Right lobe of liver (tissue), 4 donors: ENCODE measurements at regions not wholly inside any gene's neighbourhood (a gene's known extent, or its start where the extent isn't known, plus 50 kb on each side); places are given as distances from the start of the nearest gene placed in this dataset.

ENCODE experiments used
- POLR2A ChIP-seq: fragments of 450-650 bp; IDR thresholded peaks from one replicate; pipeline ENCODE4 v1.6.1; 2017; ENCODE audit warnings: antibody characterized with exemption, mild to moderate bottlenecking
- TF ChIP-seq, protein P1 (sequence below), 4 donors: fragments of 200-600 bp in 3 of 4; fragments of 450-650 bp in 1 of 4; IDR thresholded peaks; one replicate each; pipeline versions ENCODE4 v1.5.1 to v1.8.0; 2016 to 2022; ENCODE audit warnings: antibody characterized with exemption in 4 of 4, mild to moderate bottlenecking in 2 of 4
- donor health status: DM: no; HTN: no; CAD: no.
- donor health status: DM: no; HTN: no; CAD: no.
- donor health status: DM: no; HTN: yes; CAD: no.

DNA sequence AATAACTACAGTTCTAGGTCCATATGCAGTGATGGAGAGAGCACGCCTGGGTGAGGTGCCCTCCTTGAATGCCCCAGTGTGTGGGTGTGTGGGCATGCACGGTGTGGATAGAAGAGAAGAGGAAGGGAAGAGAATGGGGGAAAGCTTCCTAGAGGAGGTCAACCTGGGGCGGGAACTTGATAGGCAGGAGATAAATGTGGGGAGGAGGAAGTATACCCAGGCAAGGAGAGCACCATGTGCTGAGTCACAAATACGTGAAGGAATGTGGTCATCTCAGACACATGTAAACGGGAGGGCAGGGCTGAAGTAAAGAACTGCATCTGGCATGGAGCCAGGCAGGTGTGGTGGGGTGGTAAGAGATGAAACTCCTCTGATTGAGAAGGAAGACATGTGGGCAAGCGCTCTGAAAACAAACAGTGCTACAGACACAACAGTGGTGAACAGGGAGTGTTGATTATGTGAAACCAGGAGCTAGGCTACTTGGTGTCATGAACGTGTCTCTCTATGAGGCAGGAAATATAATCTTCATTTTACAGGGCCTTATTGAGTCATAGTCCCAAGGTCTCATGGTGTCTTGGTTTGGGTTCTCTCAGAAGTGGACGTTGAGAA is 61.5 kb upstream of the EED start:
- TF ChIP-seq, protein P1, sequence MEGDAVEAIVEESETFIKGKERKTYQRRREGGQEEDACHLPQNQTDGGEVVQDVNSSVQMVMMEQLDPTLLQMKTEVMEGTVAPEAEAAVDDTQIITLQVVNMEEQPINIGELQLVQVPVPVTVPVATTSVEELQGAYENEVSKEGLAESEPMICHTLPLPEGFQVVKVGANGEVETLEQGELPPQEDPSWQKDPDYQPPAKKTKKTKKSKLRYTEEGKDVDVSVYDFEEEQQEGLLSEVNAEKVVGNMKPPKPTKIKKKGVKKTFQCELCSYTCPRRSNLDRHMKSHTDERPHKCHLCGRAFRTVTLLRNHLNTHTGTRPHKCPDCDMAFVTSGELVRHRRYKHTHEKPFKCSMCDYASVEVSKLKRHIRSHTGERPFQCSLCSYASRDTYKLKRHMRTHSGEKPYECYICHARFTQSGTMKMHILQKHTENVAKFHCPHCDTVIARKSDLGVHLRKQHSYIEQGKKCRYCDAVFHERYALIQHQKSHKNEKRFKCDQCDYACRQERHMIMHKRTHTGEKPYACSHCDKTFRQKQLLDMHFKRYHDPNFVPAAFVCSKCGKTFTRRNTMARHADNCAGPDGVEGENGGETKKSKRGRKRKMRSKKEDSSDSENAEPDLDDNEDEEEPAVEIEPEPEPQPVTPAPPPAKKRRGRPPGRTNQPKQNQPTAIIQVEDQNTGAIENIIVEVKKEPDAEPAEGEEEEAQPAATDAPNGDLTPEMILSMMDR (IDR thresholded peaks at IDR 0.05) = no peak
- no peak for TF ChIP-seq POLR2A
